HG02571 (cell line): ENCODE measurements at regions not wholly inside any gene's neighbourhood (a gene's known extent, or its start where the extent isn't known, plus 50 kb on each side); places are given as distances from the start of the nearest gene placed in this dataset.
"Not testable (repeated sequence)": the region's sequence is repeated elsewhere in the genome, so short reads cannot be mapped to it uniquely, and the experiment has no call there.

Source experiments
- ATAC-seq: cut with Tn5 transposase; IDR thresholded peaks from one replicate; pipeline ENCODE4 v1.9.1; 2021; ENCODE audit warnings: mild to moderate bottlenecking, moderate library complexity; ENCODE audit not compliant: unreplicated experiment

DNA sequence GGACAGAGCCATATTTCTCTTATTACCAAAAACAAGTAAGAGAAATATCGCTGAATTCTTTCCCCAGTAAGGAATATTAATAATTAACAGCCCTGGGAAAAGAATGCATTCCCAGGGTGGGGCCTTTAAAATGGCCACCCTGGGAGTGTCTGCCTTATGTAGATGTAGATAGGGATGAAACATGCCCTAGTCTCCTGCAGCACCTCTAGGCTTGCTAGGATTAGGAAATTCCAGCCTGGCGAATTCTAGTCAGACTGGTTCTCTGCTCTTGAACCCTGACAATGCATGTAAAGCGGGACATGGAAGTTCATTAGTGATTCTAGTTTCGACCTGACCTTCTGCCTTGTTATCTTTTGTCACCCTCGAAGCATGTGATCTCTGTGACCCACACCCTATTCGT lies 405.2 kb upstream of the MAP2 start:
- ATAC-seq = not testable (repeated sequence)

- no peak for ATAC-seq
Observed at GRCh38 chr2:209029249-209029648, 394.6 kb upstream of the MAP2 start.

GRCh38 chr2:209044307-209044706 lies 379.5 kb upstream of the MAP2 start:
- no peak for ATAC-seq

- no peak for ATAC-seq
Observed at GRCh38 chr2:209046163-209046562, 377.7 kb upstream of the MAP2 start.

GRCh38 chr2:209049608-209050007 lies 374.2 kb upstream of the MAP2 start:
- ATAC-seq = no peak

DNA sequence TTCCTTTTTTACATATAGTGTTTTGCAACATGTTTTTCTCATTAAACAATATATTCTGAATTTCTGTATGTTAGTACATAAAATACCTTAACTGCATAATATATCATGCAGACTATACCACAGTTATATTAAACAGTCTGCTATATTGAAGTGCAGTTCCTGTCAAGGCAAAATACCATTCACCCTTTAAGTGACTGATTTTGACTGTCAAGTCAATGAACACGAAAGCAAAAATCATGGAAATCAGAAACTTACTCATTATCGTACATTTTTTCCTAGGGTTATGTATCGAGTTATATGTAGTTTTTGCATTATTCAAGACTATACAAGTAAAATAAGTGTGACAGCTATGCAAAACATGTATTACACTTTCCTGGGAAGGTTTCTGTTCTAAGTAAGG lies 361.6 kb upstream of the MAP2 start:
- ATAC-seq = no peak

GRCh38 chr2:209070262-209070661 lies 353.6 kb upstream of the MAP2 start:
- ATAC-seq = no peak

- no peak for ATAC-seq
Observed at GRCh38 chr2:209073151-209073550, 350.7 kb upstream of the MAP2 start.

- ATAC-seq = no peak
Observed at GRCh38 chr2:209074711-209075110, 349.1 kb upstream of the MAP2 start.

- ATAC-seq = no peak
Observed at GRCh38 chr2:209076151-209076550, 347.7 kb upstream of the MAP2 start.

GRCh38 chr2:209086761-209087160 lies 337.1 kb upstream of the MAP2 start:
- ATAC-seq = no peak

GRCh38 chr2:209091056-209091455 lies 332.8 kb upstream of the MAP2 start:
- no peak for ATAC-seq

- ATAC-seq = no peak
Observed at GRCh38 chr2:209094221-209094620, 329.6 kb upstream of the MAP2 start.

GRCh38 chr2:209095432-209095831 lies 328.4 kb upstream of the MAP2 start:
- ATAC-seq = no peak

- no peak for ATAC-seq
Observed at GRCh38 chr2:209097168-209097567, 326.7 kb upstream of the MAP2 start.

DNA sequence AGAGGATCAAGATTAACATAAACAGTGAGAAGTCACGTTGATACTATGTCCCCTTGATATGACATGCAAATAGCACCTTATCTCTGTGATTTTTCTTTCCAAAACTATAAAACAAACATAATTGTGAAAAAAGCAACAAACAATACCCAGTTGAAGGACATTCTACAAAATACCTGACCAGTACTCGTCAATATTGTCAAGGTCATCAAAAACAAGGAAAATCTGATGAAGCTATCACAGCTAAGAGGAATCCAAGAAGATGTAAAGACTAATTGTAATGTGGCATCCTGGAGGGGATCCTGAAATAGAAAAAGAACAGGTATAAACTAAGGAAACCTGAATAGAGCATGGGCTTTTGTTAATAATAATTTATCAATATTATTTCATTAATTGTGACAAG lies 321.5 kb upstream of the MAP2 start:
- no peak for ATAC-seq

- ATAC-seq = no peak
Observed at GRCh38 chr2:209113026-209113425, 310.8 kb upstream of the MAP2 start.

GRCh38 chr2:209114588-209115240 lies 309.1 kb upstream of the MAP2 start:
- no peak for ATAC-seq

- peak; percentile 79 for ATAC-seq
Observed at GRCh38 chr2:209121691-209122090, 302.2 kb upstream of the MAP2 start.

DNA sequence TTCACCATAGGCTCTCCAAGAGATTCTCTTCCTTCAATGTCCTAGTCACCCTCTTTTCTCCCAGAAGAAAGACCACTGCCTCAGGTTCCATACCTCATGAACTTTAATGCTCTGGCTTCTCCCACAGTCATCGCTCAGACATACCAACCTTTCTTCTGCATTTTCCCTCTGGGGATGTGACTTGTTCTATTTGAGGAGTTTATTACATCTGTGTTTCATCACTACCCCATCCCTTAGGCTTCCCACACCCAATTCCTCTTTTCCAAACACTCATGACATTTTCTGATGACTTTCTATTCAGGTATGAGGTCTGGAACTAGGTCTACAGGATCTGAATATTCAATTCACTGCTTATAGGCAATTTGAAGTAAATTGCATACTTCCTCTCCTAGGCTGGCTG lies 298.6 kb upstream of the MAP2 start:
- ATAC-seq = no peak

GRCh38 chr2:209138079-209138478 lies 285.8 kb upstream of the MAP2 start:
- no peak for ATAC-seq

GRCh38 chr2:209141142-209141541 lies 282.7 kb upstream of the MAP2 start:
- ATAC-seq = no peak

DNA sequence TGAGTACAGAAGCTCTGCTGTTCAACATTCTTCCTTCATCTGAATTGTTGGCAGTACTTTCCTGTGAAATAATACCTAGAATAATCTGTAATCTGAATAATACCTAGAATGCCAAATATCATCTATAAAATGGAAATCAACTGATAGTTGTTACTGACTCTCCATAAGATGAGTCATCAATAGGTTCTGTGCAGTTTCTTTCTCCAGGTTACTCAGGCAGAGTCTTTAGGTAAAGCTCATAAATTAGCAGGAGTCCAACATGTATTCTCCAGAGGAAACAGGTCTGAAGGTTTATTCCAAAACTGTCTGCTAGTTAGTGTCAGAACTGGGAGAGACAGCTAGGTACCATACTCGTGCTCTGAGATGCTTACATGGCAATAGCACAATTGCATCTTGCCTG lies 282.0 kb upstream of the MAP2 start:
- no peak for ATAC-seq
